Activated T-cell treated with anti-CD3 and anti-CD28 coated beads, Interleukin-2, amount 50 U/mL, for 4 hours (primary cell): ENCODE measurements at regions not wholly inside any gene's neighbourhood (a gene's known extent, or its start where the extent isn't known, plus 50 kb on each side); places are given as distances from the start of the nearest gene placed in this dataset.

Experiments used
- ATAC-seq, 2 donors: fragments of 200-7000 bp; cut with Tn5 transposase; one replicate each; pipeline ENCODE4 v1.10.0; 2021
- DNase-seq: peaks from one replicate; pipeline ENCODE4 v3.0.0-alpha.2; 2020
- H3K27me3 Mint-ChIP-seq: one replicate; pipeline ENCODE4 v1.8.0; 2021; ENCODE audit warnings: low read depth, mixed read lengths
- H3K36me3 Mint-ChIP-seq: one replicate; pipeline ENCODE4 v1.8.0; 2022; ENCODE audit warnings: mixed read lengths; ENCODE audit not compliant: insufficient read depth
- H3K4me1 Mint-ChIP-seq: one replicate; pipeline ENCODE4 v1.8.0; 2021; ENCODE audit warnings: low read depth, mixed read lengths
- H3K4me3 Mint-ChIP-seq: one replicate; pipeline ENCODE4 v1.8.0; 2021; ENCODE audit warnings: mild to moderate bottlenecking, moderate library complexity, mixed read lengths
- H3K9me3 Mint-ChIP-seq: one replicate; pipeline ENCODE4 v1.8.0; 2021; ENCODE audit warnings: mixed read lengths

DNA sequence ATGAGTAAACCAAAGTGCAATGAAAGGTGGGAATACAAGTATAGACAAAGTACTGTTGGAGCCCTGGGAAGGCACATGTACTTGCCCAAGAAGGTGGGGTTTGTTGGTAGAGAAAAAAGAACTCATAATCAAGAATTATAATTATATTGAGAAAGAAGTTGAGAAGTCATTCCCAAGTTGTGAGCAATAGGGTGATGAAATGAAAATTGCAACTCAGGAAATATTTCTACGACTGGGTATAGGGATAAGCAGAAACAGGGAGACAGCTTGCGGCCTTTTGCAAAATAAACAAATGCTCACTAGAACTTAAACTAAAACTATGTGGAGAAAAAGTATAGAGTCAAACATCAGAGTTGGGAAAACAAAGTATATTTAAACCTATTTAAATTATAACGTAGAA lies 250.7 kb upstream of the FAM83B start:
- Mint-ChIP-seq H3K9me3 (peaks cover 4% of the 10 kb centered on the region), H3K4me3 (no peak overlapping the region), H3K4me1 (no peaks in the 10 kb centered on the region), H3K36me3 (no peaks in the 10 kb centered on the region), H3K27me3 (no peaks in the 10 kb centered on the region)
- no peak for ATAC-seq
- no peak for DNase-seq

- no peak overlapping the region for H3K4me3 Mint-ChIP-seq
- no peaks in the 10 kb centered on the region for H3K4me1 Mint-ChIP-seq
- DNase-seq, result no peak
- no peaks in the 10 kb centered on the region for H3K9me3 Mint-ChIP-seq
- H3K27me3 Mint-ChIP-seq, result no peaks in the 10 kb centered on the region
- no peak for ATAC-seq
- H3K36me3 Mint-ChIP-seq, result no peaks in the 10 kb centered on the region
Observed at GRCh38 chr6:54598787-54599313, 247.7 kb upstream of the FAM83B start.

DNA sequence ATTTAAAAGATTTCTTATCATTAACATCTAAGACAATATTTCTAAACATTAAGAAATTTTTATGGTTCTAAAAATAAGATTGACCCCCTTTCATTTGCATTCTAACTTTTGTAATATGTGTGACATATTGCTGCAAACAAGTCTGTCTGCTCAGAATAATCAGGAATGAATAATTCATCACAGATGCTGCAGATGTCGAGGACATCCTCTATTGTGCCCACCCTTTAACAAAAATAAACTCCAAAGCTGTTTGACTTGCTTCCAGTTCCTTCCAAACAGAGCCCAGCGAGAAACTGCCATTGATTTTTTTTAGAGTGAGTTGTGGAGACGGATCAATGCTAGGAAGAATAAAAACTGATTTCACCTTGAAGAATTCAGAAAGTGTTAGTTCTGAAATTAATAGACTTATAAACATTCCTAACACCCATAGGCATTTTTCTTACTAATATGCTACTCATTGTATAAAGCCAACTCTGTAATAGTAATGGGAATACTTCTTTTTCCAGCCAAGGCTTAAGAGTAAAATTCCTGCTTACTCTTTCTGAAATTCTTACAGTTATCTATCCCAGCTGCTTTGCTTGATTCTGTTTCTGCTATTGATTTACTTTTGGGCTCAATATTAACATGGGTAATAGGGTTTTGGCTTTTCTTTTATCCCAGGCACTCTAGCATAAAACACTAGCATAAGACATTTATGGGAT lies 244.8 kb upstream of the FAM83B start:
- Mint-ChIP-seq H3K4me3 (no peak overlapping the region), H3K36me3 (no peaks in the 10 kb centered on the region), H3K4me1 (no peaks in the 10 kb centered on the region), H3K27me3 (no peaks in the 10 kb centered on the region), H3K9me3 (no peaks in the 10 kb centered on the region)
- DNase-seq (no peak), ATAC-seq (no peak)

DNA sequence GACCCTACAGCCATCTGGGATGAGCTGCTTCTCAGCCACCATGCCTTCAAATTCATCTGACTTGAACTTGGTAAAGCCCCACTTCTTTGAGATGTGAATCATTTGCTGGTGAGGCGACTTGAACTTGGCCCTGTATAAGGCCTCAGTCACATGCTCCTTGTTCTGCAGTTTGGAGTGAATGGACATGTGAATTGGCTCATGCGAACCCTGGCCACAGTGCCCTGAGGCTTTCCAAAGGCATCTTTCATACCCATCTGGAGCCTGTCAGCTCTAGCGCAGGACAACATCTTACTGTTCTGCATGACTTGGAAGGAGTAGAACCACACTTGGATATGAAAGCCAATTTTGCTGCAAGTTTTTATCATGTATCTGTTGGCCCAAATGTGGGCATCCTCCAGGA lies 244.0 kb upstream of the FAM83B start:
- H3K4me1 Mint-ChIP-seq, result no peaks in the 10 kb centered on the region
- H3K4me3 Mint-ChIP-seq, result no peak overlapping the region
- no peaks in the 10 kb centered on the region for H3K27me3 Mint-ChIP-seq
- no peaks in the 10 kb centered on the region for H3K9me3 Mint-ChIP-seq
- no peak for DNase-seq
- no peaks in the 10 kb centered on the region for H3K36me3 Mint-ChIP-seq
- ATAC-seq, result no peak

DNA sequence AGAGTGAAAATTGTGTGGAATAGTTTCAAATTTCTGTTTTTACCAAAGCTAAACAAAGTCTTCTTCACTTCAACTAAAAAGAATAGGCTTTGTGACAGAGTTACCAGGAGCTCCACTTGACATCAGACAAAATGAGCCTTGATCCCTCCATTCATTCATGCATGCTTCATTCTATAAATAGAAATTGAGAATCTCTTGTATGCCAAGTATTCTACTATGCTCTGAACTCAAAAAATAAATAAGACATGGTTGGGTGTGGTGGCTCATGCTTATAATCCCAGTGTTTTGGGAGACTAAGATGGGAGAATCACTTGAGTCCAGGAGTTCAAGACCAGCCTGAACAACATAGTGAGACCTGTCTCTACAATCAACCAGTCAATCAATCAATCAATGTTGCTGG lies 236.6 kb upstream of the FAM83B start:
- no peaks in the 10 kb centered on the region for H3K4me1 Mint-ChIP-seq
- ATAC-seq, result no peak
- H3K9me3 Mint-ChIP-seq, result peaks cover 12% of the 10 kb centered on the region
- H3K36me3 Mint-ChIP-seq, result no peaks in the 10 kb centered on the region
- no peak overlapping the region for H3K4me3 Mint-ChIP-seq
- no peaks in the 10 kb centered on the region for H3K27me3 Mint-ChIP-seq
- no peak for DNase-seq

DNA sequence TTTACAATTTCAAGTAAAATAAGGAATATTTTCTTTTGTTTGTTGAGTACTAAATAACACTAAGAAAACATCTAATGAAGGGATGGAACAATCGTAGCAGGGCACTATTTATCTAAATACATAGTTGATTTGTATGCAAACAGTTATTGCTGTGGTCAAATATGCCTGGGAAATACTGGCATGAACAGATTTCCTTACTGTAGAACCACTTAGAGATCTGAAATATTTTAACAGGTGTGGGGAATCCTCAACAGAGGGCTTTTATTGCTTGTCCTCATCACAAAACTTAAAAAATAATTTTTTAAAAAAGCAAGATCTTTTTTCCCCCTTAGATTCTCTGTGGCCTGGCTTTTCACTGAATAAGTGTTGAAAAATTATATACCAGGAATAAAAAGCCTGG lies 233.0 kb upstream of the FAM83B start:
- ATAC-seq (no peak), DNase-seq (no peak)
- no peaks in the 10 kb centered on the region for H3K27me3 Mint-ChIP-seq
- no peak overlapping the region for H3K4me3 Mint-ChIP-seq
- H3K36me3 Mint-ChIP-seq, result no peaks in the 10 kb centered on the region
- no peaks in the 10 kb centered on the region for H3K4me1 Mint-ChIP-seq
- peaks cover 13% of the 10 kb centered on the region for H3K9me3 Mint-ChIP-seq

- H3K9me3 Mint-ChIP-seq, result peaks cover 10% of the 10 kb centered on the region
- no peaks in the 10 kb centered on the region for H3K27me3 Mint-ChIP-seq
- H3K4me1 Mint-ChIP-seq, result no peaks in the 10 kb centered on the region
- DNase-seq, result no peak
- no peak for ATAC-seq
- H3K36me3 Mint-ChIP-seq, result no peaks in the 10 kb centered on the region
- no peak overlapping the region for H3K4me3 Mint-ChIP-seq
Observed at GRCh38 chr6:54614499-54615195, 231.9 kb upstream of the FAM83B start.

GRCh38 chr6:54617730-54618129 lies 228.8 kb upstream of the FAM83B start:
- no peaks in the 10 kb centered on the region for H3K4me1 Mint-ChIP-seq
- no peaks in the 10 kb centered on the region for H3K36me3 Mint-ChIP-seq
- ATAC-seq, result no peak
- H3K4me3 Mint-ChIP-seq, result no peak overlapping the region
- no peaks in the 10 kb centered on the region for H3K27me3 Mint-ChIP-seq
- DNase-seq, result no peak
- peaks cover 10% of the 10 kb centered on the region for H3K9me3 Mint-ChIP-seq

DNA sequence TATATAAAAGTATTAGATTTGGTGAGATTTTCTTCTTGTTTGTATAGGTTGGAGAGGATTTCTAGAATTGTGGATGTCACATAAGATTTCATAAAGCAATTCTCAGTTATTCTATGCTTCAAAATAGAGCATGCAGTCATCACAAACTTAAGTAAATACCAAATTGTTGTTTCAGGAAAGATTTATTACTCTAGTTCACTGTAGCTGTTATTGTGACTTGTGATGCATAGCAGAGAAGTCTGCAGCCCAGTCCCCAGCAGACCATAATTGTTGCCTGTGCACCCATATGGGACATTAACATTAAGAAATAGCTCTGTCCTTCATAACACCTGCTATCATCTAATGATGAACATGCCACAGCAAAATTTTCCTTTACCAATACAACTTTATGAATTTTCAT lies 228.0 kb upstream of the FAM83B start:
- no peaks in the 10 kb centered on the region for H3K36me3 Mint-ChIP-seq
- no peaks in the 10 kb centered on the region for H3K27me3 Mint-ChIP-seq
- no peak overlapping the region for H3K4me3 Mint-ChIP-seq
- peaks cover 6% of the 10 kb centered on the region for H3K9me3 Mint-ChIP-seq
- no peaks in the 10 kb centered on the region for H3K4me1 Mint-ChIP-seq
- DNase-seq (no peak), ATAC-seq (no peak)

- no peaks in the 10 kb centered on the region for H3K36me3 Mint-ChIP-seq
- ATAC-seq (no peak), DNase-seq (no peak)
- H3K4me3 Mint-ChIP-seq, result no peak overlapping the region
- H3K4me1 Mint-ChIP-seq, result no peaks in the 10 kb centered on the region
- peaks cover 6% of the 10 kb centered on the region for H3K9me3 Mint-ChIP-seq
- no peaks in the 10 kb centered on the region for H3K27me3 Mint-ChIP-seq
Observed at GRCh38 chr6:54619102-54619501, 227.5 kb upstream of the FAM83B start.

GRCh38 chr6:54621285-54621684 lies 225.3 kb upstream of the FAM83B start:
- H3K27me3 Mint-ChIP-seq, result no peaks in the 10 kb centered on the region
- no peaks in the 10 kb centered on the region for H3K4me1 Mint-ChIP-seq
- H3K36me3 Mint-ChIP-seq, result no peaks in the 10 kb centered on the region
- no peaks in the 10 kb centered on the region for H3K9me3 Mint-ChIP-seq
- ATAC-seq (no peak), DNase-seq (no peak)
- no peak overlapping the region for H3K4me3 Mint-ChIP-seq

DNA sequence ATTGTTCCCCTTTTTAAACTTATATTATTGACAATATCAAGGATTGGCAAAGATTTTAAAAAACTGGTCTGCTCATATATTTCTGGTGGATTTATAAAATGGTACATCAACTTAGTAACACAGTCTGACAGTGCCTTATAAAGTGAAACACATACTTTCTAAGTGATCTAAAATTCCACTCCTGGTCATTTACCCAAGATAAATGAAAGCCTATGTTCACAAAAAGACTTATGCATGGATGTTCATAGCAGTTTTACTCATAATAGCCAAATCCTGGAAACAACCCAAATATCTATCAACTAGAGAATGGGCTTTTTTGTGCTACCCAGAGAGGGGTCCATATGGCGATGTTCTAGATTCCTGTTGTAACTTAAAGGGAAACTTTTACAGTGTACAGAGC lies 222.4 kb upstream of the FAM83B start:
- Mint-ChIP-seq H3K27me3 (no peaks in the 10 kb centered on the region), H3K4me1 (no peaks in the 10 kb centered on the region), H3K4me3 (no peak overlapping the region), H3K9me3 (peaks cover 6% of the 10 kb centered on the region), H3K36me3 (no peaks in the 10 kb centered on the region)
- ATAC-seq (no peak), DNase-seq (no peak)

DNA sequence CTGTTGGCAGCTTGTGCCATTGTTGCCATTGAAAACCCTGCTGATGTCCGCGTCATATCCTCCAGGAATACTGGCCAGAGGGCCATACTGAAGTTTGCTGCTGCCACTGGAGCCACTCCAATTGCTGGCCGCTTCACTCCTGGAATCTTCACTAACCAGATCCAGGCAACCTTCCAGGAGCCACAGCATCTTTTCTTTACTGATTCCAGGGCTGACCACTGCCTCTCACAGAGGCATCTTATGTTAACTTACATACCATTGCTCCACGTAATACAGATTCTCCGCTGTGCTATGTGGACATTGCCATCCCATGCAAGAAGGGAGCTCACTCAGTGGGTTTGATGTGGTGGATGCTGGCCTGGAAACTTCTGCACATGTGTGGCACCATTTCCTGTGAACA lies 221.8 kb upstream of the FAM83B start:
- DNase-seq (no peak), ATAC-seq (no peak)
- H3K4me1 Mint-ChIP-seq, result no peaks in the 10 kb centered on the region
- peaks cover 6% of the 10 kb centered on the region for H3K9me3 Mint-ChIP-seq
- no peak overlapping the region for H3K4me3 Mint-ChIP-seq
- no peaks in the 10 kb centered on the region for H3K36me3 Mint-ChIP-seq
- H3K27me3 Mint-ChIP-seq, result no peaks in the 10 kb centered on the region

- H3K27me3 Mint-ChIP-seq, result no peaks in the 10 kb centered on the region
- H3K9me3 Mint-ChIP-seq, result peaks cover 6% of the 10 kb centered on the region
- H3K36me3 Mint-ChIP-seq, result no peaks in the 10 kb centered on the region
- no peak for ATAC-seq
- DNase-seq, result no peak
- H3K4me1 Mint-ChIP-seq, result no peaks in the 10 kb centered on the region
- no peak overlapping the region for H3K4me3 Mint-ChIP-seq
Observed at GRCh38 chr6:54629131-54629530, 217.4 kb upstream of the FAM83B start.

DNA sequence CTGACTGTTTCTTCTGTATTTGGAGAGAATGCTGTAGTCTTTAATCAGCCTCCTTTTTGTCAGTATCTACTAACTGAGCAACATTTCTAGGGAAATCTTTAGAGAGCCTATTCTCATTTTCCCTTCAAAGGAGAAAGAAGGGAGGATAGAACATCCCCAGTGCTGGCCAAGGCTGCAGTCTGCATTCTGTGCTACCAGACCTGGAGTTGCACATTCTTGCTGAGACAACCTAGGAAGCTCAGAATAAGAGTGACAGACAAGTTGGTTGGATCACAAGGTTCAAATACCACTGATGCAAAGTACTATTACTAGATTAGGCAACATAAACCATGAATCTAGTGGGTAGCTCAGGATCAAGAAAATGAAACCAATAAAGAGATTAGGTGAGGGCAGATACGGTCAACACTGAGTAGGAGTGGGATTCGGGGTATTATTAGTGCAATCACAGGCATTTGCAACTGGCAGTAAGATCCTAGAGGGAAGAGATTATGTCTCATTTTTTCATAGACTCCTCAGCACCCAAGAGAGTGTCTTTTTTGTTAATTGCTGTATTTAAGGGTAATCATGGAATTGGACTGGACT lies 213.5 kb upstream of the FAM83B start:
- H3K4me1 Mint-ChIP-seq, result no peaks in the 10 kb centered on the region
- H3K36me3 Mint-ChIP-seq, result no peaks in the 10 kb centered on the region
- no peaks in the 10 kb centered on the region for H3K27me3 Mint-ChIP-seq

More for the DNA sequence above, 213.5 kb upstream of the FAM83B start:
- Mint-ChIP-seq H3K9me3 (no peaks in the 10 kb centered on the region), H3K4me3 (no peak overlapping the region)
- no peak for DNase-seq
- no peak for ATAC-seq
